ENCODE measurements at regions not wholly inside any gene's neighbourhood (a gene's known extent, or its start where the extent isn't known, plus 50 kb on each side); places are given as distances from the start of the nearest gene placed in this dataset.

DNA sequence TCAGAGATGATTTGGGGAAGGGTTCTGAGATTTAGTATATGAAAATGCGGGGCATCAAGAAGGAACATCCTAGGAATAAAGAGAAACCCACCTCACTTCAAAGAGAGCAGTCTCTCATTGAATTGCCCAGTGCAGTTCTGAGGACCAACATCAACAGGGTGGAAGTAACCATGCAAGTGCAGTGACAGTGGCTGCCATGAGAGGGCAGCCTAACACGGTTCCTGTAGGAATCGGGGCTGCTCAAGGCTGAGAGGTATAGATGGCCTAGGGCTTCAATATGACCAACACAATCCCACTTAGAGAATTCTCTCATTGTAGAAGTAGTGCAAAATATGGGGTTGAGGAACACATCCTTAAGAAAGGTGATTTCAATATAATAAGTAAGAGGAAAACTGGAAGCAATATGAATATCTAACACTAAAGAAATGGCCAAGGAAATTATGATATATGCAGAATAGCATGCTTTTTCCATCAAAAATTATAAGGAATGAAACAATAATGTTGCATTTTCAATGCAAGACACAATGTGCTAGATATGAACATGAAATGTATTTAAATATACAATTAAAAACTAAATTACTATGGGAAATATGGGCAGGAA is 51.1 kb upstream of the ARRDC4 start:
- no peak overlapping the region for H3K27ac ChIP-seq
- TF ChIP-seq POLR2A (IDR thresholded peaks at IDR 0.05) = no peak
- peak; percentile 49 to 82 (median 71) for TF ChIP-seq CTCF (IDR thresholded peaks at IDR 0.05)
- H3K4me3 ChIP-seq = no peak overlapping the region
- H3K4me1 ChIP-seq = no peaks in the 10 kb centered on the region
- no peak for DNase-seq (ENCODE audit: low spot score in 2 of 2)
- no peaks in the 10 kb centered on the region for H3K36me3 ChIP-seq
- intact Hi-C loops (cut with DNase I; ENCODE audit: low total_unique reads) = no loop called here
- H3K27me3 ChIP-seq = peaks cover 0 to 23% of the 10 kb centered on the region in 2 donors
- no peaks in the 10 kb centered on the region for H3K9me3 ChIP-seq

All from breast epithelium (tissue), 4 donors.